ENCODE measurements at regions not wholly inside any gene's neighbourhood (a gene's known extent, or its start where the extent isn't known, plus 50 kb on each side); places are given as distances from the start of the nearest gene placed in this dataset.

DNA sequence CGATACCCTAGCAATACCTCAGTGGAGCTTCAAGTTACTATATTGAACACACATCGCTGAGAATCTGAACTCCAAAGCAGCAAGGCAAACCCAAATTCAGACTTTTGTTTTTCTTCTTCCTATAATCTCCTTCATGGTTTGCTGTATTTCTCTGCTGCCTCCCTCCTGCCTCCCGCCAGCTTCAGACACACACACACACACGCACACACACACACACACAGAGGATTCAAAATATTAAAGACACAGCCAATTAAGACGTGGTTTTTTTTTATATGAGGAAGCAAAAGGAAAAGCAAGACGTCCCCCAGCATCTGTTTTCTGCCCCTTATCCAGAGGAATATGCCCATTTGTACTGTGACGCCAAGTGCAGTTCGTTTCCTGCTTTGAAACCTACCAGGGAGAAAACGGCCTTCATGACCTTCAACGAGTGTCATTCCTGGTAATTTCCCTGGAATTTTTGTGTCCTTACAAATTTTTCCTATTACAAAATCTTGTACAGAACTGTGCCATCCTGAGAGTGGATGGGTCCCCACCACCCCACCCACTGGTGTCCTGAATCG is 547.9 kb upstream of the ID2 start:
- H3K4me3 ChIP-seq (replicated peaks; ENCODE audit: low read depth, low read length) = no peak overlapping the region
- no peak for DNase-seq (ENCODE audit: low read depth)
- TF ChIP-seq, protein P1, sequence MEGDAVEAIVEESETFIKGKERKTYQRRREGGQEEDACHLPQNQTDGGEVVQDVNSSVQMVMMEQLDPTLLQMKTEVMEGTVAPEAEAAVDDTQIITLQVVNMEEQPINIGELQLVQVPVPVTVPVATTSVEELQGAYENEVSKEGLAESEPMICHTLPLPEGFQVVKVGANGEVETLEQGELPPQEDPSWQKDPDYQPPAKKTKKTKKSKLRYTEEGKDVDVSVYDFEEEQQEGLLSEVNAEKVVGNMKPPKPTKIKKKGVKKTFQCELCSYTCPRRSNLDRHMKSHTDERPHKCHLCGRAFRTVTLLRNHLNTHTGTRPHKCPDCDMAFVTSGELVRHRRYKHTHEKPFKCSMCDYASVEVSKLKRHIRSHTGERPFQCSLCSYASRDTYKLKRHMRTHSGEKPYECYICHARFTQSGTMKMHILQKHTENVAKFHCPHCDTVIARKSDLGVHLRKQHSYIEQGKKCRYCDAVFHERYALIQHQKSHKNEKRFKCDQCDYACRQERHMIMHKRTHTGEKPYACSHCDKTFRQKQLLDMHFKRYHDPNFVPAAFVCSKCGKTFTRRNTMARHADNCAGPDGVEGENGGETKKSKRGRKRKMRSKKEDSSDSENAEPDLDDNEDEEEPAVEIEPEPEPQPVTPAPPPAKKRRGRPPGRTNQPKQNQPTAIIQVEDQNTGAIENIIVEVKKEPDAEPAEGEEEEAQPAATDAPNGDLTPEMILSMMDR (IDR thresholded peaks at IDR 0.05; ENCODE audit: low read length, missing control alignments) = no peak

DNA sequence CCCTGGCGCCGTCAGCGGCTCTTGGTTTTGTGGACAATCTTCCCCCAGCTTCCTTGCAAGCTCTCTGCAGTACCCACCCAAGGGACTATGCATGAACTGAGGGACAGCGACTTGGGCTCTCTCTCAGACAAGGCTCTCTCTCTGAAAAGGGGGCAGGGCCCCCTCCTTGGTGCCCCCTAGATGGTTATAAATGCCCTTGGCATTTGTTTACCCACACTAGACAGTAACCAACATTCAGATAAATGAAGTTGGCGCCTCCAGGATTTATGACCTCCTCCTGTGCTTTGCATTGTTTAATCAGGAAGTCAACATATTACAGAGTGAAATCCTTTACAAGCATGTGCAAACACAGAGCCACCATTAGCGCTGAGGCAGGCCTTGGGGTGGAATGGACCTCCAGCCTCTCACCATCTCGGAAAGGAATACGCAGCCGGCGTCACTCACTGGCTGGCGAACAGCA is 547.4 kb upstream of the ID2 start:
- DNase-seq (ENCODE audit: low read depth) = no peak
- TF ChIP-seq, protein P1 (IDR thresholded peaks at IDR 0.05; ENCODE audit: low read length, missing control alignments) = no peak
- H3K4me3 ChIP-seq (replicated peaks; ENCODE audit: low read depth, low read length) = no peak overlapping the region

DNA sequence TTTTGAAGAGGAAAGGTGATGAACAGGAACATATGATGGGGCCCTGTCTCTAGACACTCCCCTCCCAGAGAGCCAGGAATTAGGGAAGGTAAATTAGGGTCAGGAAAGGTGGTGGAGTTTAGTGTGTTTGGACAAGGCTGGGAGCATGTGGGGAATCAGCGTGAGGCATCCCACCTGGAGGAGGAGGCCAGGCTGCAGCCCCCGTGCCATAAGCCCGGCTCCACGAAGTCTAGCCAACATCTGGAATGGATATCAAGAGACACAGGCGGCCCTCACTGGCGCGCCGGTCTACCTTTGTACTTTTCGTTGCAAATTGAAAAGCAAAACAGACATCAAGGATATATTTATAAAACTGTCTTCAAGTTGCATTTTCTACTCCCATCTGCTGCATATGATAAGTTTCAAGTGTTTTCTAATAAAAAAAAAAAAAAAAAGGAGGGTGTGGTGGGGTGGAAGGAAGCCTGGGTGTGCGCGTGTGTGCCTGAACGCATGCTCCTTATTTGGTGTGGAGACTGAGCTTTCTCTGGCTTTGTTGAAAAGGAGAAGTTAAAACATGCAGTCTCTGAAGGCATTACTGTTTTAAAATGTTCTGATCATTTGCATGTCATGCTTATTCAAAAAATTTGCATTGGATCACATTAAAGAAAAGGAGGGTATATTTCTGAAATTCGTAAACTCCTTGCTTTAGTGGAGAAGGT is 546.7 kb upstream of the ID2 start:
- no peak overlapping the region for H3K4me3 ChIP-seq (replicated peaks; ENCODE audit: low read depth, low read length)
- no peak for DNase-seq (ENCODE audit: low read depth)
- TF ChIP-seq, protein P1 (IDR thresholded peaks at IDR 0.05; ENCODE audit: low read length, missing control alignments) = no peak

DNA sequence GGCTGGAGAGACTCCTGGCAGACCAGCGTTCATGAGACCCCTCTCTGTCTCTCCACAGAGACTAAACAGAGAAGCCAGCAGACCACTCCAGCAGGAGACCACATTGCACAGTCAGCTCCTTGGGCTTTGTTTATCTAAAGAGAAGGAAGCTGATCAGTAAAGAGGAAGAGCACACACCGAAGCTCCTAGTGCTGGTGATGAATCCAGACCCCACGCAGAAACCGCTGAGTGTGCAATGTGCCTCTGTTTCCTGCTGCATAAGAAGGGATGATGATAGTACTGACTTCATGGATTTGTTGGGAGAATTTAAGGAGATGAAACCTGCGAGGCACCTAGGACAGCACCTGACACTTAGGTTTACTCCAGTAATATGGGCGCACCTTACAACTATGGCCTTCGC is 544.1 kb upstream of the ID2 start:
- no peak overlapping the region for H3K4me3 ChIP-seq (replicated peaks; ENCODE audit: low read depth, low read length)
- TF ChIP-seq, protein P1 (IDR thresholded peaks at IDR 0.05; ENCODE audit: low read length, missing control alignments) = no peak
- DNase-seq (ENCODE audit: low read depth) = no peak

DNA sequence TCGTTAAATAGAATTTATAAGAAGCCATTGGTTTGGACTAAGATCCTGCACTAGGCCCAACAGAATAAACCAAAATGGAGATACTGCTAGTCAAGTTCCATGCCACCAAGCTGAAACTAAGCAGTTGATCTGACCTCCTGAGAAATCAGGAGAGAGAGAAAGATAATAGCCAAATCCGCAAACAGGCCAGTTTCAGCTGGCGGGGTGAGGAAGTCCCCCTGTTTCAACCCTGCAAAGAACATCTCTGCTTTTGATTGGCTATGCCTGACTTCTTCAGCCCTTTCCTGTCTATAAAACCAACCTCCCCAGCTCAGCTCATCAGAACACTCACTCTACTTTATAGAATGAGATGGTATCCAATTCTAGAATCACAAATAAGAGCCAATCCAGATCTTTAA is 543.3 kb upstream of the ID2 start:
- H3K4me3 ChIP-seq (replicated peaks; ENCODE audit: low read depth, low read length) = no peak overlapping the region
- no peak for DNase-seq (ENCODE audit: low read depth)
- TF ChIP-seq, protein P1 (IDR thresholded peaks at IDR 0.05; ENCODE audit: low read length, missing control alignments) = no peak

DNA sequence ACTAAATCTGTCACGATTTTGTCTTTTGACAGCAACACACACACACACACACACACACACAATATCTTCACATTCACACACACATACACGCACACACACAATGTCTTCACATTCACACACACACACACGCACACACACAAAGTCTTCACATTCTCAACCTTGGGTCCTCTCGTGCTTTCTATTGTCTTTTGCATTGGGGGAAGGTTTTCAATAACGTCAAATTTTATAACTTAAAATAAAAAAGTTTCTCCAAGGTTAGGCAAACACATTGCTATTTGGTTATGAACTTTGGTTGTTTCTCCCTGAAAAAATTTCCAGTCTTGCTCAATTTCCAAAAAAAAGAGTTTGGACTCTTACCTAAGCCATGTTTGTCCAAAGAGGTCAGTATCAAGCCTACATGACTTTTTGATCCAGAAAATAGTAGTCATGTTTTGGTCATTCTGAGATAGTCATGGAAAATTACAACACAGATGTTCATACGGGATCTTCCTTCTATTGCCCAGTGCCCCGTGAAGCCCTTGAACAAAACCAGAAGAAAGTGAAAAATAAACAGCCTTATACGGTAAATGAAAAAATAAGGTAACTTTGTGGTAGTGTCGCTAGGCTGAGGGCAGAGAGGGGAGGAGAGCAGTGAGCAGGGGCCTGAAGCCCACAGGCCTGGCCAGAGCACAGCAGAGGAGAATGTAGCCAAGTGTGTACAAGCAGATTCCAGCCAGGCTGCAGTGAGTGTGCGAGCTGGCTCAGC is 542.8 kb upstream of the ID2 start:
- DNase-seq (ENCODE audit: low read depth) = peak; percentile 56
- TF ChIP-seq, protein P1 (IDR thresholded peaks at IDR 0.05; ENCODE audit: low read length, missing control alignments) = no peak
- no peak overlapping the region for H3K4me3 ChIP-seq (replicated peaks; ENCODE audit: low read depth, low read length)

All from fibroblast of pulmonary artery (primary cell).